Duodenal mucosa (tissue), 2 donors: ENCODE measurements at regions not wholly inside any gene's neighbourhood (a gene's known extent, or its start where the extent isn't known, plus 50 kb on each side); places are given as distances from the start of the nearest gene placed in this dataset.

ENCODE experiments used
- H3K27ac ChIP-seq: one replicate; pipeline ENCODE4 v1.7.0; 2013; ENCODE audit warnings: low read depth, low read length
- H3K27me3 ChIP-seq, 2 donors: one replicate each; pipeline ENCODE4 v1.7.0; 2013; ENCODE audit warnings: low read length in 2 of 2, control low read depth in 1 of 2; ENCODE audit not compliant: insufficient read depth in 2 of 2, control insufficient read depth in 1 of 2
- H3K36me3 ChIP-seq, 2 donors: one replicate each; pipeline ENCODE4 v1.7.0; 2013; ENCODE audit warnings: low read length in 2 of 2, control low read depth in 1 of 2; ENCODE audit not compliant: insufficient read depth in 2 of 2, control insufficient read depth in 1 of 2
- H3K4me1 ChIP-seq, 2 donors: one replicate each; pipeline ENCODE4 v1.7.0; 2013; ENCODE audit warnings: low read length in 2 of 2, control low read depth in 1 of 2; ENCODE audit not compliant: insufficient read depth in 2 of 2, control insufficient read depth in 1 of 2
- H3K4me3 ChIP-seq, 2 donors: one replicate each; pipeline ENCODE4 v1.7.0; 2013; ENCODE audit warnings: low read length in 2 of 2, low read depth in 1 of 2
- H3K9ac ChIP-seq, 2 donors: one replicate each; pipeline ENCODE4 v1.7.0; 2013; ENCODE audit warnings: low read length in 2 of 2, low read depth in 1 of 2
- H3K9me3 ChIP-seq, 2 donors: one replicate each; pipeline ENCODE4 v1.7.0; 2013; ENCODE audit warnings: low read length in 2 of 2, control low read depth in 1 of 2; ENCODE audit not compliant: control insufficient read depth in 1 of 2

- Histone ChIP-seq H3K27me3 (no peaks in the 10 kb centered on the region), H3K36me3 (no peaks in the 10 kb centered on the region), H3K27ac (no peak overlapping the region), H3K4me1 (no peaks in the 10 kb centered on the region), H3K9ac (no peak overlapping the region), H3K9me3 (no peaks in the 10 kb centered on the region), H3K4me3 (no peak overlapping the region)
Observed at GRCh38 chrX:69018416-69019072, 146.7 kb downstream of the PJA1 start.

GRCh38 chrX:69016293-69016941 is 148.8 kb downstream of the PJA1 start:
- no peak overlapping the region for H3K9ac ChIP-seq
- no peak overlapping the region for H3K27ac ChIP-seq
- no peaks in the 10 kb centered on the region for H3K9me3 ChIP-seq
- H3K27me3 ChIP-seq: no peaks in the 10 kb centered on the region
- no peak overlapping the region for H3K4me3 ChIP-seq
- H3K4me1 ChIP-seq: no peaks in the 10 kb centered on the region
- no peaks in the 10 kb centered on the region for H3K36me3 ChIP-seq

DNA sequence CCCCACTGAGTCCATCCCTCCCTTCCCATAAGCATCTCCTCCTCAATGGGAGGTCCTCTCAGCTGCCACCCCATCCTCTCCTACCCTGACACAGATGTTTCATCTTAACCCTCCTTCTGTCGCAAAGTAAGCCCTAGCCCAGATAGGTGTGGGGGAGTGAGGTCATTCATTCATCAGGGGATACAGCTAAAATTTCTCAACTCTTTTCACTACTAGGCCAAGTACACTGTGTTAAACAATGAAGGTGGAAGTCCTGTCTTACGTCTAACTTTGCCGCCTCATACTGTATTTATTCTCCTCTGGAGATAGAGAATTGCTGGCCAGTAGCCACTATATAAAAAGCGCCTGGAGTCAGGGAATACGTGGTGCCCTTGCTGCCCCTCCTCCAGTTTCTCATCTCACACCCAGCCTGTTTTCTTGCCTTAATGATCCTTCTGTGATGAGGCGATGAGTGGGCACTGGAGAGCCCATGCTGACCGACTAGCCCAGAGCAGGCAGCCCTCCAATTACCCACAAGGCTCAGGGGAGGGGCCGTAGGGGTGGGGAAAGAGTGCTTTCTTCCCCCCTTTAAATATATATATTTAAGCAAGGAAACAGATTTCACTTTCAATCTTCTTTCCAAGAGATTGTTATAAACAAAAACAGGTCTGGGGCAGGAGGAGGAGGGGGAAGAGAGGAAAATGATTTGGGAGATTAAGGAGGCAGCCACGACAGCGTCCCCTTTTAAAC is 149.5 kb downstream of the PJA1 start:
- no peaks in the 10 kb centered on the region for H3K36me3 ChIP-seq
- no peaks in the 10 kb centered on the region for H3K27me3 ChIP-seq
- no peak overlapping the region for H3K4me3 ChIP-seq
- no peak overlapping the region for H3K27ac ChIP-seq
- no peak overlapping the region for H3K9ac ChIP-seq
- no peaks in the 10 kb centered on the region for H3K4me1 ChIP-seq
- H3K9me3 ChIP-seq: no peaks in the 10 kb centered on the region

DNA sequence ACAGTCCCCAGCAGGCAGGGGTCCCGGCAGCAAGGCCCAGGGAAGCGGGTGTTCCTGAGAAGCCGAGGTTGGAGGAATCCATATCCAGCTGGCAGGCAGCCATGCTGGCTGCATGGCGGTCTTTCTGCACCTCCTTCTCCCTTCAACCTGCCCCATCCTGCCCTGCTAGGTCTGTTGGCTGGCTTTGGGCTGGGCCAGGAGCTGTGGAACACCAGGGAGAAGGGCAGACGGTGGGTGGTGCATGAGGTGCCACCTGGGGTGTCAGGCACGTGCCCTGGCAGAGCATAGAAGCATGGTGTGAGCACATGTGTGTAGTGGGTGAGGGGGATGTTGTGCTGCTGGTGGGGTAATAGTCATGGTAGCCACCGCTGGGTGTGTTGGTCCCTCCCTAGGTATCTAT is 150.1 kb downstream of the PJA1 start:
- no peaks in the 10 kb centered on the region for H3K4me1 ChIP-seq
- no peaks in the 10 kb centered on the region for H3K27me3 ChIP-seq
- no peak overlapping the region for H3K9ac ChIP-seq
- H3K27ac ChIP-seq: no peak overlapping the region
- H3K9me3 ChIP-seq: no peaks in the 10 kb centered on the region
- no peak overlapping the region for H3K4me3 ChIP-seq
- no peaks in the 10 kb centered on the region for H3K36me3 ChIP-seq

GRCh38 chrX:69014200-69014599 is 151.1 kb downstream of the PJA1 start:
- no peaks in the 10 kb centered on the region for H3K27me3 ChIP-seq
- H3K27ac ChIP-seq: no peak overlapping the region
- H3K4me3 ChIP-seq: no peak overlapping the region
- H3K9ac ChIP-seq: no peak overlapping the region
- H3K4me1 ChIP-seq: no peaks in the 10 kb centered on the region
- no peaks in the 10 kb centered on the region for H3K36me3 ChIP-seq
- no peaks in the 10 kb centered on the region for H3K9me3 ChIP-seq

DNA sequence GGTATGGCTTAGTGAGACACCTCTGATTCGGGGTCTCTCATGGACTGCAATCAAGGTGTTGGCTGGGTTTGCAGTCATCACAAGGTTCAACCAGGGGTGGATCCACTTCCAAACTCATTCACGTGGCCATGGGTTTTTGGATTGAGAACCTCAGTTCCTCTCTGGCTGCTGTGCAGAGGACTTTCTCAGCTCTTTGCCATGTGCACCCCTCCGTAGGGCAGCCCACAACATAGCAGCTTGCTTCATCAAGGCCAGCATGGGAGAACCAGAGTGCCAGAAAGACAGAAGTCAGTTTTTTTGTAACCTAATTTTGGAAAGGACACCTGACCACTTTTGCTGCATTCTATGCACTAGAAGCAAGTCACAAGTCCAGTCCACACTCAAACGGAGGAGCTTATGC is 154.9 kb downstream of the PJA1 start:
- H3K27me3 ChIP-seq: no peaks in the 10 kb centered on the region

GRCh38 chrX:69000877-69001276 is 164.4 kb downstream of the PJA1 start:
- Histone ChIP-seq H3K4me1 (peaks cover 7% of the 10 kb centered on the region in 2 donors), H3K27me3 (no peaks in the 10 kb centered on the region), H3K4me3 (no peak overlapping the region), H3K27ac (no peak overlapping the region), H3K9ac (no peak overlapping the region), H3K36me3 (no peaks in the 10 kb centered on the region), H3K9me3 (no peaks in the 10 kb centered on the region)

More for the DNA sequence above, 154.9 kb downstream of the PJA1 start:
- Histone ChIP-seq H3K36me3 (no peaks in the 10 kb centered on the region), H3K9me3 (no peaks in the 10 kb centered on the region), H3K4me3 (no peak overlapping the region), H3K4me1 (no peaks in the 10 kb centered on the region), H3K27ac (no peak overlapping the region), H3K9ac (no peak overlapping the region)

- Histone ChIP-seq H3K27ac (no peak overlapping the region), H3K4me3 (no peak overlapping the region), H3K9ac (no peak overlapping the region), H3K27me3 (no peaks in the 10 kb centered on the region), H3K36me3 (no peaks in the 10 kb centered on the region), H3K4me1 (peaks cover 15 to 16% of the 10 kb centered on the region in 2 donors), H3K9me3 (no peaks in the 10 kb centered on the region)
Observed at GRCh38 chrX:68999931-69000330, 165.3 kb downstream of the PJA1 start.

GRCh38 chrX:68999356-68999755 is 165.9 kb downstream of the PJA1 start:
- Histone ChIP-seq H3K27ac (no peak overlapping the region), H3K9me3 (no peaks in the 10 kb centered on the region), H3K4me1 (peaks cover 21% of the 10 kb centered on the region in 2 donors), H3K4me3 (no peak overlapping the region), H3K36me3 (no peaks in the 10 kb centered on the region), H3K9ac (no peak overlapping the region), H3K27me3 (no peaks in the 10 kb centered on the region)

- Histone ChIP-seq H3K9ac (no peak overlapping the region), H3K4me1 (peaks cover 25 to 26% of the 10 kb centered on the region in 2 donors), H3K27ac (no peak overlapping the region), H3K27me3 (no peaks in the 10 kb centered on the region), H3K36me3 (no peaks in the 10 kb centered on the region), H3K4me3 (no peak overlapping the region), H3K9me3 (no peaks in the 10 kb centered on the region)
Observed at GRCh38 chrX:68998716-68999115, 166.5 kb downstream of the PJA1 start.
